ENCODE measurements at regions not wholly inside any gene's neighbourhood (a gene's known extent, or its start where the extent isn't known, plus 50 kb on each side); places are given as distances from the start of the nearest gene placed in this dataset.

- TF ChIP-seq CTCF (IDR thresholded peaks at IDR 0.05) (no peak), POLR2AphosphoS5 (IDR thresholded peaks at IDR 0.05) (no peak)
Measured at GRCh38 chr11:130561441-130561881, 113.0 kb downstream of the ADAMTS15 start.
